HG03060 (cell line): ENCODE measurements at regions not wholly inside any gene's neighbourhood (a gene's known extent, or its start where the extent isn't known, plus 50 kb on each side); places are given as distances from the start of the nearest gene placed in this dataset.

Experiments
- ATAC-seq: cut with Tn5 transposase; IDR thresholded peaks from one replicate; pipeline ENCODE4 v1.9.1; 2021; ENCODE audit warnings: low read depth, moderate number of reproducible peaks; ENCODE audit not compliant: unreplicated experiment

GRCh38 chr3:35946121-35946853, 307.0 kb downstream of the ARPP21 start:
- ATAC-seq: no peak

GRCh38 chr3:35946854-35947515, 307.7 kb downstream of the ARPP21 start:
- ATAC-seq: no peak

- ATAC-seq: no peak
These were observed 310.7 kb downstream of the ARPP21 start for GRCh38 chr3:35950021-35950420.

GRCh38 chr3:35954413-35954812, 315.1 kb downstream of the ARPP21 start:
- ATAC-seq: no peak

GRCh38 chr3:35965908-35966307, 326.6 kb downstream of the ARPP21 start:
- ATAC-seq: no peak

GRCh38 chr3:35966629-35967464, 327.5 kb downstream of the ARPP21 start:
- no peak for ATAC-seq

- no peak for ATAC-seq
These were observed 328.8 kb downstream of the ARPP21 start for GRCh38 chr3:35968043-35968622.

- no peak for ATAC-seq
These were observed 330.1 kb downstream of the ARPP21 start for GRCh38 chr3:35969406-35969805.

- no peak for ATAC-seq
These were observed 331.5 kb downstream of the ARPP21 start for GRCh38 chr3:35970793-35971192.

GRCh38 chr3:35971686-35972085, 332.4 kb downstream of the ARPP21 start:
- no peak for ATAC-seq

GRCh38 chr3:35974872-35975271, 335.5 kb downstream of the ARPP21 start:
- ATAC-seq: no peak

- ATAC-seq: no peak
These were observed 346.8 kb downstream of the ARPP21 start for GRCh38 chr3:35986161-35986560.

- no peak for ATAC-seq
These were observed 348.1 kb downstream of the ARPP21 start for GRCh38 chr3:35987386-35987785.

GRCh38 chr3:35992041-35992440, 352.7 kb downstream of the ARPP21 start:
- ATAC-seq: no peak

- no peak for ATAC-seq
These were observed 368.5 kb upstream of the STAC start for GRCh38 chr3:36011791-36012190.

GRCh38 chr3:36013425-36013824, 366.9 kb upstream of the STAC start:
- ATAC-seq: no peak

- ATAC-seq: no peak
These were observed 355.1 kb upstream of the STAC start for GRCh38 chr3:36025232-36025631.

GRCh38 chr3:36032180-36033047, 347.9 kb upstream of the STAC start:
- no peak for ATAC-seq

- no peak for ATAC-seq
These were observed 321.8 kb upstream of the STAC start for GRCh38 chr3:36058404-36059030.

- no peak for ATAC-seq
These were observed 319.4 kb upstream of the STAC start for GRCh38 chr3:36060950-36061349.
